PC-9 (cell line): ENCODE measurements at regions not wholly inside any gene's neighbourhood (a gene's known extent, or its start where the extent isn't known, plus 50 kb on each side); places are given as distances from the start of the nearest gene placed in this dataset.

Experiments
- CTCF ChIP-seq: fragments of 200-600 bp; sonication (generic); conservative IDR thresholded peaks from 2 replicates; pipeline ENCODE4 v1.6.1; 2017; ENCODE audit warnings: mixed run types, antibody characterized with exemption, mild to moderate bottlenecking, moderate library complexity
- EZH2 ChIP-seq: fragments of 200-600 bp; sonication (generic); IDR thresholded peaks from 2 replicates; pipeline ENCODE4 v1.8.0; 2017; ENCODE audit warnings: antibody characterized with exemption, low read depth

GRCh38 chr18:79615586-79615985 lies 64.0 kb upstream of the CTDP1 start:
- TF ChIP-seq CTCF (no peak), EZH2 (no peak)
